AG04449 (cell line): ENCODE measurements at regions not wholly inside any gene's neighbourhood (a gene's known extent, or its start where the extent isn't known, plus 50 kb on each side); places are given as distances from the start of the nearest gene placed in this dataset.

Experiments used
- CTCF ChIA-PET: fragments of 350-600 bp; formaldehyde crosslinking; extraction: SDS; loops from one replicate; lab custom pipeline; 2021; ENCODE audit warnings: antibody characterized with exemption; lab: Yijun Ruan, JAX
- POLR2A ChIA-PET: fragments of 400-600, 350-600 bp; formaldehyde crosslinking; extraction: SDS; loops from one replicate; lab custom pipeline; 2020; ENCODE audit warnings: antibody characterized with exemption, inconsistent platforms; lab: Yijun Ruan, JAX
- DNase-seq: peaks from one replicate; pipeline ENCODE4 v3.0.0-alpha.2; 2010; ENCODE audit warnings: low read depth, low spot score
- H3K4me3 ChIP-seq: 2 replicates; pipeline ENCODE4 v1.5.1; 2011; ENCODE audit warnings: low read depth, mild to moderate bottlenecking, control low read depth, low read length
- CTCF ChIP-seq: IDR thresholded peaks from one replicate; pipeline ENCODE4 v1.5.1; 2011; ENCODE audit warnings: mild to moderate bottlenecking, moderate library complexity, low read length, control low read depth, inconsistent platforms; ENCODE audit not compliant: insufficient read depth; ENCODE audit errors: missing control alignments

GRCh38 chr1:201766131-201766866 lies 62.7 kb upstream of the IPO9 start:
- ChIA-PET POLR2A (interaction anchor here (0.8 to 1.0 kb wide), 3 partner anchors 8 to 174 kb away, joined by 3 read pairs; no protein-coding TSS in a partner anchor), CTCF (interaction anchor here (2.3 to 22.7 kb wide), 3 partner anchors 14 to 57 kb away, joined by 5 to 258 read pairs (median 20); no protein-coding TSS in a partner anchor)

GRCh38 chr1:201767339-201767738 lies 61.6 kb upstream of the IPO9 start:
- CTCF ChIA-PET: interaction anchor here (1.0 to 22.7 kb wide), 4 partner anchors 15 to 58 kb away, joined by 3 to 258 read pairs (median 12); no protein-coding TSS in a partner anchor

More at GRCh38 chr1:201766131-201766866, 62.7 kb upstream of the IPO9 start:
- TF ChIP-seq CTCF: no peak
- DNase-seq: peak; percentile 91
- no peak overlapping the region for H3K4me3 ChIP-seq

GRCh38 chr1:201769072-201769471 lies 59.9 kb upstream of the IPO9 start:
- DNase-seq: no peak
- TF ChIP-seq CTCF: no peak
- ChIA-PET POLR2A (interaction anchor here (0.6 kb wide), 1 partner anchor 55 kb away, joined by 3 read pairs; no protein-coding TSS in a partner anchor), CTCF (interaction anchor here (1.2 to 22.7 kb wide), 6 partner anchors 10 to 229 kb away, joined by 3 to 258 read pairs (median 8); no protein-coding TSS in a partner anchor)
- no peak overlapping the region for H3K4me3 ChIP-seq

More at GRCh38 chr1:201767339-201767738, 61.6 kb upstream of the IPO9 start:
- POLR2A ChIA-PET: no interaction called here
- DNase-seq: no peak
- no peak overlapping the region for H3K4me3 ChIP-seq
- no peak for TF ChIP-seq CTCF

- no peak for TF ChIP-seq CTCF
- DNase-seq: no peak
- POLR2A ChIA-PET: interaction anchor here (0.7 kb wide), 1 partner anchor 59 kb away, joined by 3 read pairs; the partner anchor contains the start of gene IPO9
- H3K4me3 ChIP-seq: no peak overlapping the region
- CTCF ChIA-PET: interaction anchor here (0.7 to 22.7 kb wide), 7 partner anchors 9 to 61 kb away, joined by 3 to 258 read pairs (median 4); no protein-coding TSS in a partner anchor
Measured at GRCh38 chr1:201769966-201770365, 59.0 kb upstream of the IPO9 start.

GRCh38 chr1:201771466-201771865 lies 57.5 kb upstream of the IPO9 start:
- no peak overlapping the region for H3K4me3 ChIP-seq
- ChIA-PET CTCF (interaction anchor here (1.5 to 22.7 kb wide), 4 partner anchors 11 to 62 kb away, joined by 3 to 258 read pairs (median 6); no protein-coding TSS in a partner anchor), POLR2A (no interaction called here)
- no peak for DNase-seq
- TF ChIP-seq CTCF: no peak

- no peak for TF ChIP-seq CTCF
- DNase-seq: no peak
- no peak overlapping the region for H3K4me3 ChIP-seq
- ChIA-PET CTCF (interaction anchor here (1.0 to 22.7 kb wide), 4 partner anchors 10 to 69 kb away, joined by 3 to 258 read pairs (median 6); no protein-coding TSS in a partner anchor), POLR2A (no interaction called here)
Measured at GRCh38 chr1:201772178-201772577, 56.8 kb upstream of the IPO9 start.
